Endothelial cell (in vitro differentiated cells): ENCODE measurements at regions not wholly inside any gene's neighbourhood (a gene's known extent, or its start where the extent isn't known, plus 50 kb on each side); places are given as distances from the start of the nearest gene placed in this dataset.
"Not testable (repeated sequence)": the region's sequence is repeated elsewhere in the genome, so short reads cannot be mapped to it uniquely, and the experiment has no call there.

Experiments
- DNase-seq: peaks from one replicate; pipeline ENCODE4 v3.0.0; 2021; ENCODE audit warnings: low spot score
- H3K27ac Mint-ChIP-seq: one replicate; pipeline ENCODE4 v1.8.0; 2021; ENCODE audit warnings: mixed read lengths, inconsistent platforms; ENCODE audit not compliant: unreplicated experiment
- H3K27me3 Mint-ChIP-seq: one replicate; pipeline ENCODE4 v1.8.0; 2021; ENCODE audit warnings: mild to moderate bottlenecking, moderate library complexity, mixed read lengths, inconsistent platforms; ENCODE audit not compliant: unreplicated experiment
- H3K36me3 Mint-ChIP-seq: one replicate; pipeline ENCODE4 v1.8.0; 2021; ENCODE audit warnings: mild to moderate bottlenecking, low read depth, mixed read lengths, inconsistent platforms; ENCODE audit not compliant: unreplicated experiment
- H3K4me1 Mint-ChIP-seq: one replicate; pipeline ENCODE4 v1.8.0; 2021; ENCODE audit warnings: mild to moderate bottlenecking, mixed read lengths, inconsistent platforms; ENCODE audit not compliant: unreplicated experiment
- H3K4me3 Mint-ChIP-seq: one replicate; pipeline ENCODE4 v1.8.0; 2021; ENCODE audit warnings: mild to moderate bottlenecking, mixed read lengths, inconsistent platforms; ENCODE audit not compliant: unreplicated experiment
- H3K9me3 Mint-ChIP-seq: one replicate; pipeline ENCODE4 v1.8.0; 2021; ENCODE audit warnings: mixed read lengths, inconsistent platforms; ENCODE audit not compliant: unreplicated experiment
- TF ChIP-seq, protein P1 (sequence below): fragments of 200-600 bp; sonication (generic); IDR thresholded peaks from one replicate; pipeline ENCODE4 v1.5.0; 2021; ENCODE audit warnings: antibody characterized with exemption; ENCODE audit not compliant: unreplicated experiment

GRCh38 chr13:69616396-69616795, 491.2 kb upstream of the ATXN8OS start:
- Mint-ChIP-seq H3K27me3 (no peaks in the 10 kb centered on the region), H3K27ac (no peak overlapping the region), H3K4me3 (no peak overlapping the region), H3K4me1 (no peaks in the 10 kb centered on the region), H3K9me3 (no peaks in the 10 kb centered on the region), H3K36me3 (no peaks in the 10 kb centered on the region)
- DNase-seq: no peak
- TF ChIP-seq, protein P1, sequence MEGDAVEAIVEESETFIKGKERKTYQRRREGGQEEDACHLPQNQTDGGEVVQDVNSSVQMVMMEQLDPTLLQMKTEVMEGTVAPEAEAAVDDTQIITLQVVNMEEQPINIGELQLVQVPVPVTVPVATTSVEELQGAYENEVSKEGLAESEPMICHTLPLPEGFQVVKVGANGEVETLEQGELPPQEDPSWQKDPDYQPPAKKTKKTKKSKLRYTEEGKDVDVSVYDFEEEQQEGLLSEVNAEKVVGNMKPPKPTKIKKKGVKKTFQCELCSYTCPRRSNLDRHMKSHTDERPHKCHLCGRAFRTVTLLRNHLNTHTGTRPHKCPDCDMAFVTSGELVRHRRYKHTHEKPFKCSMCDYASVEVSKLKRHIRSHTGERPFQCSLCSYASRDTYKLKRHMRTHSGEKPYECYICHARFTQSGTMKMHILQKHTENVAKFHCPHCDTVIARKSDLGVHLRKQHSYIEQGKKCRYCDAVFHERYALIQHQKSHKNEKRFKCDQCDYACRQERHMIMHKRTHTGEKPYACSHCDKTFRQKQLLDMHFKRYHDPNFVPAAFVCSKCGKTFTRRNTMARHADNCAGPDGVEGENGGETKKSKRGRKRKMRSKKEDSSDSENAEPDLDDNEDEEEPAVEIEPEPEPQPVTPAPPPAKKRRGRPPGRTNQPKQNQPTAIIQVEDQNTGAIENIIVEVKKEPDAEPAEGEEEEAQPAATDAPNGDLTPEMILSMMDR: no peak

GRCh38 chr13:69615055-69615454, 492.6 kb upstream of the ATXN8OS start:
- H3K36me3 Mint-ChIP-seq, H3K4me3 Mint-ChIP-seq, H3K9me3 Mint-ChIP-seq, H3K27me3 Mint-ChIP-seq, H3K27ac Mint-ChIP-seq, DNase-seq, H3K4me1 Mint-ChIP-seq: not testable (repeated sequence)

- TF ChIP-seq, protein P1: no peak
- Mint-ChIP-seq H3K4me3 (no peak overlapping the region), H3K4me1 (no peaks in the 10 kb centered on the region), H3K9me3 (no peaks in the 10 kb centered on the region), H3K27ac (no peak overlapping the region), H3K36me3 (no peaks in the 10 kb centered on the region), H3K27me3 (no peaks in the 10 kb centered on the region)
- DNase-seq: no peak
These were observed 502.9 kb upstream of the ATXN8OS start for GRCh38 chr13:69604698-69605097.

GRCh38 chr13:69603144-69603853, 504.3 kb upstream of the ATXN8OS start:
- DNase-seq: no peak
- Mint-ChIP-seq H3K4me1 (no peaks in the 10 kb centered on the region), H3K27ac (no peak overlapping the region), H3K36me3 (no peaks in the 10 kb centered on the region), H3K9me3 (no peaks in the 10 kb centered on the region), H3K27me3 (no peaks in the 10 kb centered on the region), H3K4me3 (no peak overlapping the region)
- TF ChIP-seq, protein P1: no peak

DNA sequence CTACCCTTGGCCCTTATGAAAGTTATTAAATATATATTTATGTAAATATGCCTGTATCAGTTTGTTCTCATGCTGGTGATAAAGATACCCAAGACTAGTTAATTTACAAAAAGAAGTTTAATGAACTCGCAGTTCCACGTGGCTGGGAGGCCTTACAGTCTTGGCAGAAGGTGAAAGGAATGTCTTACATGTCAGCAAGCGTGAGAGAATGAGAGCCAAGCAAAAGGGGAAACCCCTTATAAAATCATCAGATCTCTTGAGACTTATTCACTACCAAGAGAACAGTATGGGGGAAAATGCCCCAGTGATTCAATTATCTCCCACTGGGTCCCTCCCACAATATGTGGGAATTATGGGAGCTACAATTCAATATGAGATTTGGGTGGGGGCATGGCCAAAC, 506.0 kb upstream of the ATXN8OS start:
- H3K9me3 Mint-ChIP-seq: no peaks in the 10 kb centered on the region
- H3K4me1 Mint-ChIP-seq: no peaks in the 10 kb centered on the region
- no peaks in the 10 kb centered on the region for H3K27me3 Mint-ChIP-seq
- no peaks in the 10 kb centered on the region for H3K36me3 Mint-ChIP-seq
- TF ChIP-seq, protein P1: no peak
- H3K4me3 Mint-ChIP-seq: no peak overlapping the region
- no peak overlapping the region for H3K27ac Mint-ChIP-seq
- no peak for DNase-seq
